ENCODE measurements at regions not wholly inside any gene's neighbourhood (a gene's known extent, or its start where the extent isn't known, plus 50 kb on each side); places are given as distances from the start of the nearest gene placed in this dataset.

DNA sequence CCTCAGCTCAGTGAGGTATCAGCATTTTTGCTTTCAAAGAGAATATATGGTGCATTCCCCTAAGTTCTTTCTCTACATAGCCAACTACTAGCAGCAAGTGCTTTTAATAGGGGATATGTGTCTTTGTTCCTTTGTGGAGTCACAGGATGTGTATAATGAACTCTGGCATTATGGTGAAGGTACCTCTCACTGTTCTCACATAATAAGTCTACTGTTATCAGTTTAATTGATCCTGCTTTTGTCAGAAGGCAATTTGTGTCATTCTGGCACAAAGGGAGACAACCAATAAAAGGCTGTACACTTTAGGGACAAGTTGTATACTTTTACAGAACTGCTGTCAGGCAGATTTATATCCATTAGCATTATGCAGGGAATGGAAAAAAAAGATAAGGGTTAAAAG, 531.4 kb upstream of the RIOK2 start:
- TF ChIP-seq POLR2A (IDR thresholded peaks at IDR 0.05) (no peak), CTCF (IDR thresholded peaks at IDR 0.05) (no peak)

Data from uterus (tissue), 2 donors.